ENCODE measurements at regions not wholly inside any gene's neighbourhood (a gene's known extent, or its start where the extent isn't known, plus 50 kb on each side); places are given as distances from the start of the nearest gene placed in this dataset.

DNA sequence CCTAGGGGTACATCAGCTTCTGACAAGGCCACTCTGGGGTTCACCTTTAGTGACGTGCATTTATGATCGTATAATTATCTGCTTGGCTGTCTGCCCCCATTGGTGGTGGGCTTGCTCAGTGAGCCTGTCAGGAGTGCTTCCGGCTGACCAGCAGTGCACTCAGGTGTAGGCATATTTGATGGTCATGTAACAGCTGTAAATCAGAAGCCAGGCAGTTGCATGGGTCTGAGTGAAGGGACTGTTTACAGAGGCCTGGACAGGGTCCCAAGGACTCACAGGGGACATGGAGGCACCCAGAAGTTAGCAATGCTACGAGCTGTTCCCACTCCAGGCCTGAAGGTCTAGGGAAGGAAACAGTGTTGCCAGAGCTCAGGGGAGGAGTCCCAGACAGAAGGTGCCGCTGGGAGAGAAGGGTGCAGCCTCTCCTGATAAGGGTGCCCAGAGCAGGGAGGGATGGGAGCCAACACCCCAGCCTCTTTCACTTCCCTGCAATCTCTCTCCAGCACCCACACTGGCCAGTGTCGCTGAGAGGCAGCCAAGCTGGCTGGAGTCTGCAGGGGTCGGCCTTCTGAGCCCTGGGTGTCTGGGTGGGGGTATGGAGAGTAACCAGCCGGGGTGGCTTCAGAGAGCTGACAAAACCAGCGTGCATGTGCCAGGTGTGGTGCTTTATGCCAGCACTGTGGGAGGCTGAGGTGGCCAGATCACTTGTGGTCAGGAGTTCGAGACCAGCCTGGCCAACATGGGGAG lies 61.3 kb upstream of the PRR23E start:
- Histone ChIP-seq H3K9me3 (ENCODE audit: control extremely low read depth in 1 of 3, control insufficient read depth in 2 of 3, insufficient read depth in 1 of 3, low read length in 2 of 3) (peaks cover 0 to 4% (median 0%) of the 10 kb centered on the region in 3 donors), H3K4me2 (replicated peaks; ENCODE audit: low read depth, low read length, poor library complexity, severe bottlenecking) (no peak overlapping the region), H4K20me1 (ENCODE audit: control insufficient read depth, insufficient read depth, low read length, poor library complexity, severe bottlenecking) (no peaks in the 10 kb centered on the region), H3K9ac (ENCODE audit: low read length) (no peak overlapping the region), H3K27ac (ENCODE audit: low read length in 2 of 2) (no peak overlapping the region), H3K36me3 (replicated peaks in 1 of 2; ENCODE audit: control extremely low read depth in 1 of 2, control insufficient read depth in 1 of 2, extremely low read depth in 1 of 2, insufficient read depth in 2 of 2, low read length in 1 of 2) (no peaks in the 10 kb centered on the region), H3K4me1 (ENCODE audit: control insufficient read depth in 2 of 2, insufficient read depth in 2 of 2, low read length in 2 of 2) (no peaks in the 10 kb centered on the region), H3K79me2 (ENCODE audit: control insufficient read depth, insufficient read depth, low read length) (no peaks in the 10 kb centered on the region), H3K27me3 (replicated peaks in 1 of 4; ENCODE audit: control extremely low read depth in 1 of 4, control insufficient read depth in 3 of 4, insufficient read depth in 4 of 4, low read length in 3 of 4) (peaks cover 0 to 12% (median 0%) of the 10 kb centered on the region in 4 experiments), H2AFZ (ENCODE audit: insufficient read depth, low read depth, low read length, poor library complexity, severe bottlenecking) (no peak overlapping the region), H3K4me3 (ENCODE audit: control extremely low read depth in 1 of 5, extremely low read depth in 1 of 5, insufficient read depth in 1 of 5, low read depth in 2 of 5, low read length in 4 of 5) (no peak overlapping the region)
- peaks cover 36% of the 10 kb centered on the region for H3K27me3 Mint-ChIP-seq
- no peak for DNase-seq
- TF ChIP-seq EZH2 (IDR thresholded peaks at IDR 0.05; ENCODE audit: borderline replicate concordance, insufficient read depth, low read depth, low read length, poor library complexity, severe bottlenecking) = no peak
- TF ChIP-seq, protein P1, sequence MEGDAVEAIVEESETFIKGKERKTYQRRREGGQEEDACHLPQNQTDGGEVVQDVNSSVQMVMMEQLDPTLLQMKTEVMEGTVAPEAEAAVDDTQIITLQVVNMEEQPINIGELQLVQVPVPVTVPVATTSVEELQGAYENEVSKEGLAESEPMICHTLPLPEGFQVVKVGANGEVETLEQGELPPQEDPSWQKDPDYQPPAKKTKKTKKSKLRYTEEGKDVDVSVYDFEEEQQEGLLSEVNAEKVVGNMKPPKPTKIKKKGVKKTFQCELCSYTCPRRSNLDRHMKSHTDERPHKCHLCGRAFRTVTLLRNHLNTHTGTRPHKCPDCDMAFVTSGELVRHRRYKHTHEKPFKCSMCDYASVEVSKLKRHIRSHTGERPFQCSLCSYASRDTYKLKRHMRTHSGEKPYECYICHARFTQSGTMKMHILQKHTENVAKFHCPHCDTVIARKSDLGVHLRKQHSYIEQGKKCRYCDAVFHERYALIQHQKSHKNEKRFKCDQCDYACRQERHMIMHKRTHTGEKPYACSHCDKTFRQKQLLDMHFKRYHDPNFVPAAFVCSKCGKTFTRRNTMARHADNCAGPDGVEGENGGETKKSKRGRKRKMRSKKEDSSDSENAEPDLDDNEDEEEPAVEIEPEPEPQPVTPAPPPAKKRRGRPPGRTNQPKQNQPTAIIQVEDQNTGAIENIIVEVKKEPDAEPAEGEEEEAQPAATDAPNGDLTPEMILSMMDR (IDR thresholded peaks at IDR 0.05) = no peak
- intact Hi-C loops (cut with micrococcal nuclease) = no loop called here
- H3K9me3 Mint-ChIP-seq (ENCODE audit: insufficient read depth) = no peaks in the 10 kb centered on the region
- no peak for ATAC-seq (ENCODE audit: low read depth)
- ChIA-PET POLR2A (no interaction called here), CTCF (no interaction called here)
- no peaks in the 10 kb centered on the region for H3K4me1 Mint-ChIP-seq
- H3K27ac Mint-ChIP-seq = no peak overlapping the region
- no peak overlapping the region for H3K4me3 Mint-ChIP-seq
- whole genome bisulfite sequencing (ENCODE audit: insufficient coverage) = 92% methylated on average over 8 of the region's 10 CpGs

DNA sequence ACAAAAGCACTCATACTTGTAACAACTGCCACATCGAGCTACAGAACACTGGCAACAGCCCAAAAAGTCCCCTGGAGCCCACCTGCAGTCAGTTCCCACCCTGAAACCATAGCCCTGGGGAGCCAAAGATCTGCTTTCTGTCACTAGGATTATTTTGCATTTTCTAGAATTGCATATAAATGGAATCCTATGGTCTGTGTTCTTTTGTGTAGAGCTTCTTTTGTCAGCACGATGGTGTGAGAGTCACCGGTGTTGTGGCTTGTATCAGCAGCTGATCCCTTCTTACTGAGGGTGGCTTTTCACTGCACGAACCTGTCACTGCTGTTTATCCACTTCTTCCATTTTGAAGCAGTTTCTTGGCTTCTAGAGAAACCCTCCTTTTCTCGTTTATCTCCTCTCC lies 60.1 kb upstream of the PRR23E start:
- Mint-ChIP-seq H3K4me3 (no peak overlapping the region), H3K27ac (no peak overlapping the region), H3K4me1 (no peaks in the 10 kb centered on the region), H3K27me3 (peaks cover 37% of the 10 kb centered on the region), H3K9me3 (ENCODE audit: insufficient read depth) (no peaks in the 10 kb centered on the region)
- Histone ChIP-seq H3K9ac (ENCODE audit: low read length) (no peak overlapping the region), H3K27ac (ENCODE audit: low read length in 2 of 2) (no peak overlapping the region), H3K79me2 (ENCODE audit: control insufficient read depth, insufficient read depth, low read length) (no peaks in the 10 kb centered on the region), H3K36me3 (replicated peaks in 1 of 2; ENCODE audit: control extremely low read depth in 1 of 2, control insufficient read depth in 1 of 2, extremely low read depth in 1 of 2, insufficient read depth in 2 of 2, low read length in 1 of 2) (no peaks in the 10 kb centered on the region), H3K4me1 (ENCODE audit: control insufficient read depth in 2 of 2, insufficient read depth in 2 of 2, low read length in 2 of 2) (no peaks in the 10 kb centered on the region), H4K20me1 (ENCODE audit: control insufficient read depth, insufficient read depth, low read length, poor library complexity, severe bottlenecking) (no peaks in the 10 kb centered on the region), H2AFZ (ENCODE audit: insufficient read depth, low read depth, low read length, poor library complexity, severe bottlenecking) (no peak overlapping the region), H3K27me3 (replicated peaks in 1 of 4; ENCODE audit: control extremely low read depth in 1 of 4, control insufficient read depth in 3 of 4, insufficient read depth in 4 of 4, low read length in 3 of 4) (peaks cover 0 to 20% (median 0%) of the 10 kb centered on the region in 4 experiments), H3K4me3 (ENCODE audit: control extremely low read depth in 1 of 5, extremely low read depth in 1 of 5, insufficient read depth in 1 of 5, low read depth in 2 of 5, low read length in 4 of 5) (no peak overlapping the region), H3K4me2 (replicated peaks; ENCODE audit: low read depth, low read length, poor library complexity, severe bottlenecking) (no peak overlapping the region), H3K9me3 (ENCODE audit: control extremely low read depth in 1 of 3, control insufficient read depth in 2 of 3, insufficient read depth in 1 of 3, low read length in 2 of 3) (peaks cover 0 to 4% (median 0%) of the 10 kb centered on the region in 3 donors)
- WGBS (ENCODE audit: insufficient coverage) = 47% methylated on average over 4 of the region's 5 CpGs
- ChIA-PET POLR2A (no interaction called here), CTCF (no interaction called here)
- no peak for ATAC-seq (ENCODE audit: low read depth)
- no peak for DNase-seq
- intact Hi-C loops (cut with micrococcal nuclease) = no loop called here
- TF ChIP-seq, protein P1 (IDR thresholded peaks at IDR 0.05) = no peak
- no peak for TF ChIP-seq EZH2 (IDR thresholded peaks at IDR 0.05; ENCODE audit: borderline replicate concordance, insufficient read depth, low read depth, low read length, poor library complexity, severe bottlenecking)
